KBM-7 (cell line): ENCODE measurements at regions not wholly inside any gene's neighbourhood (a gene's known extent, or its start where the extent isn't known, plus 50 kb on each side); places are given as distances from the start of the nearest gene placed in this dataset.

Experiments used
- DNase-seq: peaks from one replicate; pipeline ENCODE4 v3.0.0-alpha.2; 2015
- in situ Hi-C: fragments of 300-500 bp; cut with MboI; formaldehyde crosslinking; loops from 2 replicates; pipeline ENCODE4 v1.14.3; 2020; ENCODE audit warnings: low sequenced_read_pairs, low pct_unique_long_range_greater_than_20kb, mixed read lengths

GRCh38 chr13:88142653-88143052 is 471.5 kb downstream of the SLITRK5 start:
- DNase-seq = no peak
- in situ Hi-C loops = no loop called here

GRCh38 chr13:88144580-88144979 is 473.4 kb downstream of the SLITRK5 start:
- no peak for DNase-seq
- in situ Hi-C loops = no loop called here

GRCh38 chr13:88153353-88153752 is 482.2 kb downstream of the SLITRK5 start:
- in situ Hi-C loops = no loop called here
- DNase-seq = no peak

- no peak for DNase-seq
- in situ Hi-C loops = no loop called here
Observed at GRCh38 chr13:88154001-88154400, 482.8 kb downstream of the SLITRK5 start.

- DNase-seq = no peak
- in situ Hi-C loops = no loop called here
Observed at GRCh38 chr13:88162076-88162702, 491.0 kb downstream of the SLITRK5 start.

GRCh38 chr13:88176231-88176630 is 505.1 kb downstream of the SLITRK5 start:
- DNase-seq = no peak
- in situ Hi-C loops = no loop called here

- in situ Hi-C loops = no loop called here
- DNase-seq = no peak
Observed at GRCh38 chr13:88183440-88183839, 512.3 kb downstream of the SLITRK5 start.

- no peak for DNase-seq
- in situ Hi-C loops = no loop called here
Observed at GRCh38 chr13:88188986-88189385, 517.8 kb downstream of the SLITRK5 start.

- DNase-seq = no peak
- in situ Hi-C loops = no loop called here
Observed at GRCh38 chr13:88189728-88190127, 518.6 kb downstream of the SLITRK5 start.

- DNase-seq = no peak
Observed at GRCh38 chr13:88196106-88196505, 524.9 kb downstream of the SLITRK5 start.

GRCh38 chr13:88217372-88217771 is 546.2 kb downstream of the SLITRK5 start:
- in situ Hi-C loops = no loop called here
- DNase-seq = no peak

More at GRCh38 chr13:88196106-88196505, 524.9 kb downstream of the SLITRK5 start:
- in situ Hi-C loops = no loop called here

- in situ Hi-C loops = no loop called here
- DNase-seq = no peak
Observed at GRCh38 chr13:88217883-88218282, 546.7 kb downstream of the SLITRK5 start.

GRCh38 chr13:88223958-88224357 is 552.8 kb downstream of the SLITRK5 start:
- DNase-seq = no peak
- in situ Hi-C loops = no loop called here

- DNase-seq = no peak
Observed at GRCh38 chr13:88235441-88235840, 564.3 kb downstream of the SLITRK5 start.

GRCh38 chr13:88246239-88246638 is 575.1 kb downstream of the SLITRK5 start:
- no peak for DNase-seq
- in situ Hi-C loops = no loop called here

More at GRCh38 chr13:88235441-88235840, 564.3 kb downstream of the SLITRK5 start:
- in situ Hi-C loops = no loop called here

- in situ Hi-C loops = no loop called here
- DNase-seq = no peak
Observed at GRCh38 chr13:88248393-88248792, 577.2 kb downstream of the SLITRK5 start.

GRCh38 chr13:88257706-88258105 is 586.5 kb downstream of the SLITRK5 start:
- in situ Hi-C loops = no loop called here

GRCh38 chr13:88263808-88264207 is 592.6 kb downstream of the SLITRK5 start:
- DNase-seq = no peak
- in situ Hi-C loops = no loop called here

More at GRCh38 chr13:88257706-88258105, 586.5 kb downstream of the SLITRK5 start:
- no peak for DNase-seq

- DNase-seq = no peak
- in situ Hi-C loops = no loop called here
Observed at GRCh38 chr13:88281841-88282240, 610.7 kb downstream of the SLITRK5 start.

GRCh38 chr13:88285329-88285728 is 614.2 kb downstream of the SLITRK5 start:
- DNase-seq = no peak
- in situ Hi-C loops = no loop called here

GRCh38 chr13:88288326-88288725 is 617.2 kb downstream of the SLITRK5 start:
- DNase-seq = no peak
- in situ Hi-C loops = no loop called here
